Osteoblast (primary cell): ENCODE measurements at regions not wholly inside any gene's neighbourhood (a gene's known extent, or its start where the extent isn't known, plus 50 kb on each side); places are given as distances from the start of the nearest gene placed in this dataset.

Experiments
- DNase-seq: peaks from one replicate; pipeline ENCODE4 v3.0.0; 2011; ENCODE audit warnings: low spot score, mixed read lengths; ENCODE audit not compliant: insufficient read length; ENCODE audit errors: missing footprints
- H2AFZ ChIP-seq: 2 replicates; pipeline ENCODE4 v1.6.0; 2011; ENCODE audit warnings: mild to moderate bottlenecking, low read length
- H3K27ac ChIP-seq: 2 replicates; pipeline ENCODE4 v1.5.1; 2011; ENCODE audit warnings: mild to moderate bottlenecking, low read depth, low read length, moderate library complexity
- H3K27me3 ChIP-seq: 2 replicates; pipeline ENCODE4 v1.6.0; 2012; ENCODE audit warnings: mild to moderate bottlenecking, control low read depth, inconsistent platforms, low read length, moderate library complexity; ENCODE audit not compliant: insufficient read depth
- H3K36me3 ChIP-seq: 2 replicates; pipeline ENCODE4 v1.5.1; 2011; ENCODE audit warnings: mild to moderate bottlenecking, low read length, control low read depth, moderate library complexity; ENCODE audit not compliant: insufficient read depth
- H3K4me1 ChIP-seq: 2 replicates; pipeline ENCODE4 v1.5.1; 2011; ENCODE audit warnings: mild to moderate bottlenecking, low read length, control low read depth, moderate library complexity; ENCODE audit not compliant: insufficient read depth
- H3K4me2 ChIP-seq: 2 replicates; pipeline ENCODE4 v1.6.0; 2011; ENCODE audit warnings: mild to moderate bottlenecking, low read length; ENCODE audit not compliant: insufficient read depth
- H3K4me3 ChIP-seq: fragments of 200-600 bp; sonication (generic); 3 replicates; pipeline ENCODE4 v1.5.1; 2012; ENCODE audit warnings: mild to moderate bottlenecking, low read length, inconsistent platforms; ENCODE audit not compliant: insufficient read depth
- H3K79me2 ChIP-seq: 2 replicates; pipeline ENCODE4 v1.6.0; 2012; ENCODE audit warnings: mild to moderate bottlenecking, low read length, control low read depth, inconsistent platforms; ENCODE audit not compliant: insufficient read depth
- H3K9me3 ChIP-seq: 2 replicates; pipeline ENCODE4 v1.5.1; 2011; ENCODE audit warnings: low read depth, low read length, control low read depth
- H4K20me1 ChIP-seq: 2 replicates; pipeline ENCODE4 v1.6.0; 2012; ENCODE audit warnings: mild to moderate bottlenecking, low read length, control low read depth; ENCODE audit not compliant: insufficient read depth
- CTCF ChIP-seq: IDR thresholded peaks from 2 replicates; pipeline ENCODE4 v1.5.1; 2011; ENCODE audit warnings: mild to moderate bottlenecking, low read depth, low read length, moderate library complexity; ENCODE audit errors: extremely low read depth

DNA sequence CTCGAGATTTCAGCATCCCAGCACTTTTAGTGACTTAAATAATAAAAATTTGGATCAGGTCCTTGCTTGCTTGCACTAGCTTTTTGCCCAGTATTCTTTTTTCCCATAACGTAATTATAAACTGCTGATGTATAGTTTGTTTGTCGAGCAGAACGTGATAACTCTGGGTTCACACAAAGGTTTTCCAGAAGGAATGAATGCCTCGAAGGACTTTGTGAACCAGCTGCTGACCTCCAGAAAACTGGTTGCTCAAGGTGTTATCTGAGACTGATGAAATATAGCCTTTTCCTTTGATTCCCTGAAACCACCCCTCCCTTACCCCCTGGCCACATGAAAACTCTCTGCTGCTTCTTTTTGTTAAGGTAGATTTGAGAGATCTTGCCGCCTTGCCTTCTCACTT, 229.1 kb upstream of the CARD18 start:
- Histone ChIP-seq H3K27me3 (no peaks in the 10 kb centered on the region), H3K4me2 (no peak overlapping the region), H3K79me2 (no peaks in the 10 kb centered on the region), H3K27ac (no peak overlapping the region), H3K36me3 (no peaks in the 10 kb centered on the region), H3K4me1 (no peaks in the 10 kb centered on the region), H3K4me3 (no peak overlapping the region), H4K20me1 (no peaks in the 10 kb centered on the region), H2AFZ (no peak overlapping the region), H3K9me3 (no peaks in the 10 kb centered on the region)
- no peak for TF ChIP-seq CTCF
- DNase-seq: no peak

DNA sequence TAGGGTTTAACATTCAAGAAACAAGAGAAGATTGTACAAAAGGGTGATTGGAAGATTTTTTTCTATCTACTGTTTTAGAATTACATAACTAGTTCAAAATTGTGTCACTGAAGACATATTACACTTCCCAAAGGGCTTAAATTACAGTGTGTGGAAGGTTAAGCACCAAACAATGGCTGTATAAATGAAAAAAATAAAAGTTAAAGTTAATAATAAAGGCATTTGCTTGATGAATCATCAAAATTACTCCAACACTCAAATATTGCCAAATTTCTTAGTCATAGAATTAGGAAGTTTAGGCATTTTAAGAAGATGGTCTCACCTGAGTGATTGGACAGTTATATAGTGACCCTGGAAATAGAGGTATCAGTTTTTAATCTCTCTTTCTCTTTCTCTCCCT, 227.6 kb upstream of the CARD18 start:
- DNase-seq: no peak

DNA sequence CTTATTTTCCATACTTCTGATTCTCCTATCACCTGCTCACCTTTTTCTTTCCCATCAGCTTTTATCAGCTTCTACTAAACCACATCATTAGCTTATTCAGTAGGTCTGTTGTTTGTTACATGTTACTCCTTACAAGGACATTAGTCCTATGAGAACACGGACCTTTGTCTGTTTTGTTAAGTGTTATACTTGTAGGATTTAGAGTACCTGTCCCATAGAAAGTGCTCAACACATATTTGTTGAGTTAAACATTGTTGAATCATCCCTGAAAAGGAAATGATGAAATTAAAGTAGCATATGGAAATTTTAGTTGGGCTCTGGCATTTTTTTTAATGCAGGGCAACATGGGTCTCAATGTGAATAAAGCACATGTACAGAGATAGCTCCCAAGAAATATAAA, 222.1 kb upstream of the CARD18 start:
- Histone ChIP-seq H4K20me1 (no peaks in the 10 kb centered on the region), H3K27ac (no peak overlapping the region), H3K36me3 (no peaks in the 10 kb centered on the region), H3K79me2 (no peaks in the 10 kb centered on the region), H3K4me3 (no peak overlapping the region), H3K4me2 (no peak overlapping the region), H3K9me3 (no peaks in the 10 kb centered on the region), H2AFZ (no peak overlapping the region), H3K27me3 (no peaks in the 10 kb centered on the region), H3K4me1 (no peaks in the 10 kb centered on the region)
- no peak for TF ChIP-seq CTCF
- no peak for DNase-seq

More for the DNA sequence above, 227.6 kb upstream of the CARD18 start:
- no peaks in the 10 kb centered on the region for H3K27me3 ChIP-seq
- no peaks in the 10 kb centered on the region for H3K79me2 ChIP-seq
- no peak overlapping the region for H3K4me3 ChIP-seq
- H3K4me1 ChIP-seq: no peaks in the 10 kb centered on the region
- TF ChIP-seq CTCF: no peak
- H4K20me1 ChIP-seq: no peaks in the 10 kb centered on the region
- no peaks in the 10 kb centered on the region for H3K36me3 ChIP-seq
- H3K27ac ChIP-seq: no peak overlapping the region
- H3K9me3 ChIP-seq: no peaks in the 10 kb centered on the region
- H2AFZ ChIP-seq: no peak overlapping the region
- no peak overlapping the region for H3K4me2 ChIP-seq

- H3K9me3 ChIP-seq: no peaks in the 10 kb centered on the region
- H3K4me1 ChIP-seq: no peaks in the 10 kb centered on the region
- H3K79me2 ChIP-seq: no peaks in the 10 kb centered on the region
- no peak overlapping the region for H3K4me2 ChIP-seq
- H3K27me3 ChIP-seq: no peaks in the 10 kb centered on the region
- H3K4me3 ChIP-seq: no peak overlapping the region
- no peak for TF ChIP-seq CTCF
- no peak overlapping the region for H2AFZ ChIP-seq
- no peaks in the 10 kb centered on the region for H3K36me3 ChIP-seq
- no peak for DNase-seq
- no peak overlapping the region for H3K27ac ChIP-seq
- H4K20me1 ChIP-seq: no peaks in the 10 kb centered on the region
These were observed 218.2 kb upstream of the CARD18 start for GRCh38 chr11:105357764-105358163.
